GM18505 (cell line): ENCODE measurements at regions not wholly inside any gene's neighbourhood (a gene's known extent, or its start where the extent isn't known, plus 50 kb on each side); places are given as distances from the start of the nearest gene placed in this dataset.
A peak's percentile ranks its signal among the peaks of the same experiment; 100 is the strongest.
"Not testable (repeated sequence)": the region's sequence is repeated elsewhere in the genome, so short reads cannot be mapped to it uniquely, and the experiment has no call there.

ENCODE experiments used
- ATAC-seq: cut with Tn5 transposase; IDR thresholded peaks from one replicate; pipeline ENCODE4 v1.9.1; 2021; ENCODE audit not compliant: unreplicated experiment
- POLR2A ChIP-seq: IDR thresholded peaks from 4 replicates; pipeline ENCODE4 v1.6.1; 2011; ENCODE audit warnings: borderline replicate concordance; ENCODE audit not compliant: insufficient read depth, insufficient read length; ENCODE audit errors: extremely low read depth

GRCh38 chr14:53249059-53249458, 95.9 kb upstream of the DDHD1 start:
- no peak for TF ChIP-seq POLR2A
- no peak for ATAC-seq

GRCh38 chr14:53247596-53248370, 94.7 kb upstream of the DDHD1 start:
- TF ChIP-seq POLR2A, result no peak
- no peak for ATAC-seq

DNA sequence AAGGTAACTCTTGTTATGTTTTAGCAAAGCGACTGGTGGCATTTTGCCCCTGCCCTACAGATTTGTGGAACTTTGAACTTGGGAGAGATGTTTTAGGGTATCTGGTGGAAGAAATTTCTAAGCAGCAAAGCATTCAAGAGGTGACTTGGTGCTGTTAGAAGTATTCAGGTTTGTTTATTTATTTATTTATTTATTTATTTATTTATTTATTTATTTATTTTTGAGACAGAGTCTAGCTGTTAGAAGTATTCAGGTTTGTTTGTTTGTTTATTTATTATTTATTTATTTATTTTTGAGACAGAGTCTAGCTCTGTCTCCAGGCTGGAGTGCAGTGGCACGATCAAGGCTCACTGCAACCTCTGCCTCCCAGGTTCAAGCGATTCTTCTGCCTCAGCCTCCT, 89.8 kb upstream of the DDHD1 start:
- ATAC-seq, result not testable (repeated sequence)

GRCh38 chr14:53237488-53237887, 84.4 kb upstream of the DDHD1 start:
- no peak for TF ChIP-seq POLR2A

DNA sequence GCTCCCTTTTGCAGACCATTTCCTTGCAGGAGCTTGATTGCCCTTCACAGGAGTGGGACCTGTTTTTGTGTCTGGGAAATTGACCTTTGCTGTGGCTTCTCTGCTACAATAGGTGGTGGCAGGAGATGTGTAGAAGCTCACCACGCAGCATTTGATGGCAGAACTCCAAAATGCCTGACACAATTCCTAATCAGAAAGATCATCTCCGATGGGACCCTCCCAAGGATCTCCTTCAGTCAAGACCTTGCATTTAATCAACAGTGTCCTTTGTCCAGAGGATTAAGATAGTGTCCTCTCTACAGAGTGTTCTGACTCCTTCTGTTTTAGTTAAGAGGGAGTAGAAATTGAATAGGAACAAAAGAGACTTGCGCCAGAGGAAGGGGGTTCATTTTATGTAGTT, 83.6 kb upstream of the DDHD1 start:
- ATAC-seq, result no peak
- TF ChIP-seq POLR2A, result no peak

More at GRCh38 chr14:53237488-53237887, 84.4 kb upstream of the DDHD1 start:
- ATAC-seq, result no peak

DNA sequence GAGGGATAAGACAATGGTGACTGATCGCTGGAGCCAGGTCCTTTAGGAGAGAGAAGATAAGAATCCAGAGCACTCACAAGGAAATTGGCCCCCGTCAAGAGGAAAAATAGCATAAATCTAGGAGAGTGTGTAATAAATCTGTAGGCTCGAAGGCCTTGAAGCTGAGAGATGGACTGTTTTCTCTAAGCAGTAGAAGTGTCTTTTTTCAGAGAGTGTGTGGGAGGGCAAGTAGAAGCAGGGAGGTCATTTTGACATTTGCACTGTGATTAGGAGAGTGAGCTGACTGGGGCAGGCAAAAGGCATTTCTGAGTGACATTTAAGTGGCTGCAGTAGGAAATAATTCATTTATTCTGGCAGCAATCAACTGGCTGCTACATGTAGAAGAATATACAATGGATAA, 78.0 kb upstream of the DDHD1 start:
- ATAC-seq, result no peak
- no peak for TF ChIP-seq POLR2A

DNA sequence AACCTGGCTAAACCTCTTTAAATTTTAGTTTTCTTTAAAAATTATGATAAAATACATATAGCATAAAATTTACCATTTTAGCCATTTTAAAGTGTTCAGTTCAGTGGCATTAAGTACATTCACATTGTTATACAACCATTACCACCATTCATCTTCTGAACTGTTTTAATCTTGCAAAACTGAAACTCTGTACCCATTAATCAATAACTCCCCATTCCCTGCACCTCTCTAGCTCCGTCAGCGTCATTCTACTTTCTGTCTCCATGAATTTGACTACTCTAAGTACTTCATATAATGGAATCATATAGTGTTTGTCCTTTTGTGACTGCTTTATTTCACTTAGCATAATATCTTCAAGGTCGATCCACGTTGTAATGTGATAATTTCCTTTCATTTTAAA, 75.8 kb upstream of the DDHD1 start:
- ATAC-seq, result no peak
- TF ChIP-seq POLR2A, result no peak

DNA sequence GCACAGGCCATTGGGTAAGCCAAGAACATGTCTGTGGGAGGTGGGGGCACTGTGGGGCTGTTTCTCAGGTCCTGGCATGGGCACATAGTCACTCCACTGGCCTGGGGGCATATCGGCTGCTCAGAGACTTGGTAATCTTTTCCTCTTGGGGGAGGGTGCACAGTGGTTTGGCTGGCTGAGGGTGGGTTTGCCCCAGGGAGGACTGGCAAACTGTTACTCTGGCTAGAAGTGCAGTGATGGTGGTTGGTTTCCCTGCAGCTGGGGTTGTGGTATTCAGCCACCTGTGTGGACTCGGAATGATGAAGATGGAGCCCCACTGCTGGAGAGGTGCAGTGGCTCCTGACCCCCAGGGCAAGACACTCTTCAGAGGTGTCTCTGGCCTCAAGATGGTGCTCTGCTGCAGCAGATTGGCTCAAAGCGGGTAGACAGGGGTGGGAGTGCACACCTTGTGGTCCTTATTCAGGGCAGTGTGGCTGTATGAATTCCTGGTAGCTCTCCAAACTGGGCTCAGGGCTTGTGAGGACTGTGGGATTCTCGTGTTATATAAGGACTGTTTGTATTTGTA, 74.1 kb upstream of the DDHD1 start:
- ATAC-seq, result no peak
- no peak for TF ChIP-seq POLR2A

- no peak for TF ChIP-seq POLR2A
- ATAC-seq, result no peak
Measured at GRCh38 chr14:53226553-53226952, 73.4 kb upstream of the DDHD1 start.

DNA sequence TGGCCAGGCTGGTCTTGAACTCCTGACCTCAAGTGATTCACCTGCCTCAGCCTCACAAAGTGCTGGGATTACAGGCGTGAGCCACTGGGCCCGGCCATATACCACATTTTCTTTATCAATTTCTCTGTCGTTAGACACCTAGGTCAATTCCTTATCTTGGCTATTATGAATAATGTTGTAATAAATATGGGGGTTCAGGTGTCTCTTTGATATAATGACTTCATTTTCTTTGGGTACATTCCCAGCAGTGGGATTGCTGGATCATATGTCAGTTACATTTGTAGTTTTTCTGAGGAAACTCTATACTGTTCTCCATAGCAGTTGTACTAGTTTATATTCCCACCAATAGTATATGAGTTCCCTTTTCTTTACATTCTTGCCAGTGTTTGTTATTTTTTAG, 67.8 kb upstream of the DDHD1 start:
- no peak for TF ChIP-seq POLR2A
- no peak for ATAC-seq

GRCh38 chr14:53218161-53218560, 65.0 kb upstream of the DDHD1 start:
- ATAC-seq, result no peak
- no peak for TF ChIP-seq POLR2A

GRCh38 chr14:53217316-53217994, 64.3 kb upstream of the DDHD1 start:
- ATAC-seq, result peak; percentile 100
- TF ChIP-seq POLR2A, result peak; percentile 40

- ATAC-seq, result not testable (repeated sequence)
Measured at GRCh38 chr14:53216955-53217315, 63.8 kb upstream of the DDHD1 start.

- not testable (repeated sequence) for ATAC-seq
Measured at GRCh38 chr14:53216478-53216877, 63.4 kb upstream of the DDHD1 start.
